ENCODE measurements at regions not wholly inside any gene's neighbourhood (a gene's known extent, or its start where the extent isn't known, plus 50 kb on each side); places are given as distances from the start of the nearest gene placed in this dataset.

DNA sequence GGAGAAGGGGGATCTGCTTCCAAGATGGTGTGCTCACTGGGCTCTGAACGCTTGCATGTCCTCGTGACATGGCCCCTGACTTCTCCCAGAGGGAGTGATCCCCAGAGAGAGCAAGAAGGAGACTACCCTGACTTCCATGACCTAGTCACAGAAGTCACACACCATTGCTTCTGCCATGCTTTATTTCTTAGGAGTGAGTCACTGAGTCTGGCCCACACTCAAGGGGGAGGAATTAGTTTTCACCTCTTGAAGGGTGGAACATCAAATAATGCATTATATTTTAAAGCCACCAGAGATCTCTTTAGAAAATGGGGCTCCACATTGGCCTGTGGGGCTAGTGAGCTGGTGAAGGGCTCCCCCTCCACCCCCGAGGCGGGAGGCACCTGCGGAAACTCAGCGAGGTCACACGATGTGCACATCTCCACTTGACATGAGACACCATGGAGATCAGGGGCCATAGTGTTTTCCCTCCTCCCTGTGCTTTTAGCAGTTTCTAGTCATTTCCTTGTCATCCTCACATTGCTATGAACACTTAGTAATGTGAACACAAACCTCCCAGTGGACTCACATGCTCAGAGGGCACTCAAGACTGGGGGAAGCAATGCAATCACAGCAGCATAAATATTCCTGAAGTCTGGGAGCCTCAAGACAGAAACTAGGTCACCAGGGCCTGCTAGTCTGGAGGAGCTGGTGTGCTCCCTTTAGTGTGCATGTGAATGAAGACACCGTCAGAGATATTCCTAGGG lies 87.4 kb upstream of the FZD10 start:
- DNase-seq, result no peak

DNA sequence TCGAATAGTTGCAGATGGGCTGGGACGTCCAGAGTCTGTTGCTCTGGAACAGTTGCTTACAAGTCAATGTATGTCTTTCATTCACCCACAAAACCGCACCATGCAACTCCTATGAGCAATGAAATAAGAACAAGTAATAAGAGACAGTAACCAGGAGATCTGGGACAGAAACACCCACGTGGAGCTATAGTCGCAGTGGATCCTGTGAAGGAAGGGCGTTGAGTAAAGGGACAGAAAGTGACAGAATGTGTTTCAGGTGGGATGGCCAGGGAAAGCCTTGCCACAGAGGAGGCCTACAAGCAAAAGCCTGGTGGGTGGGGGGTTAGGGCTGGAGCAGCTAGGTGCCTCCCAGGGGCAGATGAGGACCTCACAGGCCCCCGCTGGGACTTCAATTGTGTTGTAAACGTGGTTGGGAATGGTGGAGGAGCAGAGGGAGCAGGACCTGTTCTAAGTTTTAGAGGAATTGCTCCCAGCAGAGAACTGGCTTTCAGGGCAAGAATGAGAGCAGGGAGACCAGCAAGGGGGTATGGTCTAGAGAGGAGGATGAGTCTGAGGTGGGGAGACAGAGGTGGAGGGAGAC lies 86.7 kb upstream of the FZD10 start:
- DNase-seq, result no peak

DNA sequence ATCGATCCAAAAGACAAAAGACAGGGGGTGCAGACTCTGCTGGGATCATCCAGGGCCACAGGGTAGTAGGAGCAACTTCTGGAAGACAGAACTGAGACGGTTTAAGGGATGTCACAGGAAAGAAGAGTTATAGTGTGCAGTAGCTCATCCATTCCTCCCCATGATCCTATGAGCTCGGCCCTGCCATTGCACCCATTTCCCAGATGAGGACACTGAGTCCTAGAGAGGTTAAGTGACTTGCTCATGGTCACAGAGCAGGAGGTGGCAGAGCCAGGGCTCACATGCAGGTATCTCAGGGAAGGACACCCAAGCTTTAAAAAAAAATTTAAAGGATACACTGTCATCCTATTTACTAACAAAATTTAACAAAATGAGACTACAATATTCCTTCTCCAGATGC lies 86.1 kb upstream of the FZD10 start:
- no peak for DNase-seq

DNA sequence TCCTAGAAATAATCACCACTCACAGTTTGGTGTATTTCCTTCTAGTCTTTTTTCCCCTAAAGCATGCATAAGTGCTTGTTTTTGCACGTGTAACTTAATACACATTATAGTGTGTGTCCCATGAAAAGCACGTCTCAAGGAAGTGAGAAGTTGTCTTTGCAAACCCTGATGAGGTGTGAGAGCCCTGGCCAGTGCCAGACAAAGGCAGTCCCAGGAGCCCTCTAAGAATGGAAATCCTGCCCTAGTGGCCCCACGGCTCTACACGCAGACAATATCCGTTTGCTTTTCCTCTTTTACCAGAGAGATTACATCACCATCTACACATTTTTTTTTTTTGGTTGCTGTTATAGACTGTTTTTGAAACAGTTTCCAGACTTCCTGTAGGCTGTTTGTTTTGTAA lies 85.5 kb upstream of the FZD10 start:
- no peak for DNase-seq

DNA sequence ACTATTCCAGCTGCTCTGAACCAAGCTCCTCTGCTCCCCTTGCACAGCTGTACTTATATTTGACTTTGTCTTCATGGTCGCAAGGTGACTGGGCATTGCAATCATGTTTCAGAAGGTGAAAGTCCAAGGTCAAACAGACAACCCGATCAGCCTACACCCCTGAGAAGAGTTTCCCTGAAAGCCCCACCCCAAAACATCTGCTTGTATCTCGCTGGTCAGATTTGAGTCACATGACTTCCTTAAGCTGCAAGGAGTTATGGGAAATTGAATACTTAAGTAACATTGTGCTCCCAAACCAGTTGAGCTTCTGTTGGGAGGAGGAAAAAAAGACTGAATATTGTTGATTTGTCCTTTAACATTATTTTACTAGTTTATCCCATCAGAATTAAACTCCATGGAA lies 83.4 kb upstream of the FZD10 start:
- DNase-seq, result no peak

DNA sequence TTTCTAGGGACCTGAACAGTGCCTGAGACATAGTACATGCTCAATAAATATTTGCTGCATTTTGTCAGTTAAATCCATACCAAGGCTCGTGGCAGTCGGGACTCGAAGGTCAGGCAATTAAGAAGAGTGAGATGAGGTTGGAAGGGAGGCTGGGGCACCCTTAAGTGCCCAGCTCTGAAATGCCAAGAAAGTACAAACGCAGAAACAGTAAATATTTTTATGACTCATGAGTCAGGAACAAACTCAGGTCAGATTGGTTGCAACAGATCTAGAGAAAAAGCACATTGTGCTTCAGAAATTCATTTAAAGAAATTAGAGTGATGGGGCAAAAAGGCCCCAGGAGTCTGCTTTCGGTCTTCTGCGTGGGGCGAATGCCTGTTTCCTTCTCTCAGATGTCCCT lies 83.0 kb upstream of the FZD10 start:
- DNase-seq, result no peak

DNA sequence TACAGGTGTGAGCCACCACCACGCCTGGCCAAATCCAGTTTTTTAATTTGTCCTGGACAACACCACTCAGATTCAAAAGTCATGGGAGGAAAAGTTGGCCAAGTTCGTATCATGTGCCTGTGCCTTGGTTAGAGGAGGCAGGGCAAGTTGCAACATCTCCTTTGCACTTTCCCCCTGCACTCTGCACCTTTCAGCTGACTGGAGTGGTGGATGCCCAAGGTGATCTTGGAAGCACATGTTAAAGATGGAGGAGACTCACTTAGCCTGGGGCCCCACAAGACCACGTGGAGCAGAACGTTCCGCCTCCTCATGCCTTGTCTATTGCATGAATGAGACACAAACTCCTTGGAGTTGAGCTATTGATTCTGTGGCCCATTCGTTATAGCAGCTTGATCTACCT lies 82.1 kb upstream of the FZD10 start:
- no peak for DNase-seq

DNA sequence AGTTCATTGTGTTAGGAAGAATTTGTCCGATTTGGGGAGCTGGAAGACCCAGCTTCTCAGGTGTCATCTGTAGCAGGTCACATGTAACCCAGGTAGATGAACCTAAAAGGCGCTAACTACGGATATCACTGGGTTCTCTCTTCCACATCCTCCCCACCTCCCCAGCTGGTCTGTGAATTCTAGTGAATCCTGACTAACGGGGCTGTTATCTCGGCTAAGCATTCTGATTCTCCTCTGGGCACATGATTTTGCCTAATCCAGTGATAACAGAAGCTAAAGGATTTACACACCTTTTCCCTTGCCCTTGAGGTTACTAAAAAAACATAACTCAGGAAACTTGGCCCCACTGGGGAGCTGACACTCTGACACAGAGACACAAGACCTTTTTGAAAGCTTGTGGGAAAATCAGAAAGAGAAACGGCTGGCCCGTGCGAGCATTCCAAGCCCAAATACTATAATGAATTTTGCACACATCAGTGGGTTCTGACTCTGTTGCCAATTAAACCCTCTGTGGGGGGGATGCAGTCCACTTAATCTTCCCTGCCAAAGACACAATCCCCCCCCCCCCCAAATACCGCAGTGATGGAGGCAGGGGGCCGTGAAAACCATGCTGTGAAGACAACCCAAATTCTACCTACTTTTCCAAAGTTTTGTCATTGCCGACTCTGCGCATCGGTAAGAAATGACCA lies 81.0 kb upstream of the FZD10 start:
- DNase-seq, result no peak

DNA sequence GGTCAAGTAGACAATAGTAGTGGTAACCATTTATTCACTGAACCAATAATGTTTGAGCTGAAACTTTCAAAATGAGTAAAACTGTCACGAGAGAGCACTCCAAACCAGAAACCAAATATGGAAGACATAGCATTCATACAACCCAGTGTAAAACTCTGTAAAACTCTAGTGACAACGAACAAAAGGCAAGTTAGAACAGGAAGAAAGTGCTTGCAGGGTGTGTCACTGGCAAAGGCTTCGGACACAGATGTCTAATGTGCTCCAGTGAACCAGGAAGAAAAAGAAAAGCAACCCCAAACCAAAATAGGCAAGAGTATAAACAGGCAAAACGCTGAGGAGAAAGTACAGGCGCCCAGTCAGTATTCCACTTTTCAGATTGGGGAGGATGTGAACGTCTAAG lies 79.3 kb upstream of the FZD10 start:
- DNase-seq, result no peak

DNA sequence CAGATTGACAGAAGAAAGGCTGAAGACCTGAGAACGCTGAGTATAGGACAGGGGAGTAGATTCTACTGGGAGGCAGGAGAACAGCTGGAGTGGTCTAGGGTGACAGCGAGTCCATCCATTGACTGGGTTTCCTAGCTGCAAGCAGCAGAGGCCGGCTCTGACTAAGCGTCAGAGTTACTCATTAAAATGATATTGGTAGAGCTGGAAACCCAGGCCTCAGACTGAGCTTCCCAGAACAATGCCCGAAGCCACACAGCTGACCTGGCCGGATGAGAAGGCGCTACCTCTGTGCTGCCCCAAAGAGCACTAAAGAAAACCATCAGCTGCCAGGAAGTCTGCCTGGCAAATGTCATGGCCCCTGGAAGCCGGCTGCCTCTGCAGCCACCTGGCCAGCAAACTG lies 78.5 kb upstream of the FZD10 start:
- no peak for DNase-seq

DNA sequence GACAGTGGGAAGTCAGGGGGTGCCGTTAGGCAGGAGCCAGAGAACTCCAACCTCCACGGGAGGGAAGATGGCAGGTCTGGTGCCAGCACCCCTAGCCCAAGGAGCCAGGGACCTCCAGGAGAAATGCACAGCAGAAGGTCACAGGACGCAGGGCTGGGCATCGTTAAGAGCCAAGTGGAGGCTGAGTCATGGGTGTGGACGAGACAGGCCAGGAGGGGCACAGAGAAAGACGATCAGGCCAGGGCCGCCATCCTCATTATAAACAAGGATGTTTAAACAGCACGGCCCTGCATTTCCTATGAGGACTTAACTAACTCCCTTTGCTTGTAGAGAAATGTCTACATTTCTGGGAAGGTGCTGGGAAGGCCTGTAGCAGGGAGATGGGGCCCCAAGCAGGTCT lies 77.9 kb upstream of the FZD10 start:
- no peak for DNase-seq

DNA sequence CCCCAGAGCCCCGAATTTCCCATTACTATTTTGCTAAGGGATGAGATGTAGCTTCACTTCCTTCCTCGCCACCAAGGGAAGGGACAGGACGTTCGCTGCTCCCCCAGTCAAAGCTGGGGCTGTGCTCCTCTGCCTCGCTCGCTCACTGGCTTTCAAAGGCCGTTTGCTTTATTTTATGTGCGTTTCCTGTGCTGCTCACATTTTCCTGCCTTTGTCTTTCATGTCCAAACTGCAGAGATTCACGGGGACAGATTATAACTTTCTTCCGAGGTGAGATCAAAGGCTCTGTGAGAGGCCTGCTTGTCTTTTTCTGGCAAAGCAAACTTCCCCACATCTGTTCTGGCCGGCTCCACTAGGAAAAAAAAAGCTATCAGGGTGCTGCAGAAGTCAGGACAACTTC lies 76.0 kb upstream of the FZD10 start:
- no peak for DNase-seq

DNA sequence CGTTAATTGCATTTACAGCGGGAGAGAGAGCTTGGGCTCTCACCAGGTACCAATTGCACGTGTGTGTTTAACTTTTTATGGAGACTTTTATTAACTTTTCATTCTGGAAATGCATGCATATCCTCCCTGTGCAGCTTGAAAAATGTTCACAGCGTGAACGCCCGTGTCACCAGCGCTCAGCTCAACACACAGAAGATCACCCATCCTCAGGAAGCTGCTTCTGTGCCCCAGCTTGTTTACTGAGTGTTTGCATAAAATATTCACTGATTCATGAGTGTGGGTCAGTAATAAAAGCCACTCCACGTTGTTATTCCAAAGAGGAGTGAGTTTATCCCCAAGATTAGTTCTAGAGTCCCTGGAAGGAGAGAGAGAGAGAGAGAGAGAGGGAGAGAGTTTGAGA lies 75.5 kb upstream of the FZD10 start:
- DNase-seq, result no peak

DNA sequence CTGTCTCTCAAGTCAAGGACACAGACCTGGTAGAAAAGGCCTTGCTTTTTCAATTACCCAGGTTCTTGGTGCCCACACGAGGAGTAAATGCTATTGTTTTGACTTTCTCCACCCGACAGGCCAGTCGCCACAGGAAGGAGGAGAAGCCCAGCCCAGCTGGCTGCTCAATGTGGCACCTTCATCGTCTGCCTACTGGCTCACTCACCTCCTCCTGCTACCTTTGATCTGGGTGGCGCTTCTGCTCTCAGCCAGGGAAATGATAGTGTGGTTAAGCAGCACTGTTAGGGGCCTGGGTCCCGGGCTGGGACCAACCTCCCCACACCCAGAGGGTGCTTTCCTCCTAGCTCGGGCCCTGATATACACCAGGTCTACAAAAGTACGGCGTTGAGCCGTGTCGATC lies 75.0 kb upstream of the FZD10 start:
- no peak for DNase-seq

DNA sequence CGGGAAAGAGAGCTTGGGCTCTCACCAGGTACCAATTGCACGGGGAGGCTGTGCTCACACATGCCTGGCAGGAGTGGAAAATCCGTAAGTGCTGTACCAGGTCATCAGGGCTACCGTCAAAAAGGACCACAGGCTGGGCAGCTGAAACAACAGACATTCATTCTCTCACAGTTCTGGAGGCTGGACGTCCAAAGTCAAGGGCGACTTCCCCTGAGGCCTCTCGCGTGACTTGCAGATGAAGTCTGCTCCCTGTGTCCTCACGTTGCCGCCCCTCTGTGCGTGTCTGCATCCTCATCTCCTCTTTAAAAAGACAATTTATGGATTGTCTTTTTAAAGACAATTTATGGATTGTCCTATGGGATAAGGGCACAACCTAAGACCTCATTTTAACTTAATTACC lies 73.8 kb upstream of the FZD10 start:
- DNase-seq, result no peak

DNA sequence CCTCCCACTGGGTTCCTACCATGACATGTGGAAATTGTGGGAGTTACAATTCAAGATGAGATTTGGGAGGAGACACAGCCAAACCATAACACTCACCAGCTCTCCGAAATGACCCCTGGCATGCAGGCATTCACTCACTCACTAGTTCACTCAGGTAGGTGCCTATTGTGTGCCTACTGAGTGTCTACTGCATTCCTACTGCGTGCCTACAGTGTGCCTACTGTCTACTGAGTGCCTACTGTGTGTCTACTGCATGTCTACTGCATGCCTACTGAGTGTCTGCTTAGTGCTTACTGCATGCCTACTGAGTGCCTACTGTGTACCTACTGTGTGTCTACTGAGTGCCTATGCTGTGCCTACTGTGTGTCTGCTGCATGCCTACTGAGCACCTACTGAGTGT lies 71.7 kb upstream of the FZD10 start:
- DNase-seq, result no peak

DNA sequence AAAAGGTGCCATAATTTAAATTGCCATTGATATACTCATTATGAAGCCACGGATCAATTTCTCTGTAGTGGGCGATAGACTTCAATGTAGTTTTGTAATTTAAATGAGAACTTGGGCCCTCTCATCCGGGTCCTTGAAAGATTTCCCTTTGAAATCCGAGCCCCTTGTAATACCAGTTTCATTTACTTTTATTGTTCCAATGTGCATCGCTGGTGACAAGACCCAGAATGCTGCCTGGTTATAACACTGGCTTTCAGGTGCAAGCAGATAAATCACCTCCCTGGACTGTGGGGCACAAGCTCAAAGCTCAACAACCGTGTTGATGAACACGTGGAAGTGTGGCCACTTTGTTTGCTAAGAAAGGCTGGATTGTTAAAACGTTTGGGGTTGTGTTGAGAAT lies 68.9 kb upstream of the FZD10 start:
- no peak for DNase-seq

DNA sequence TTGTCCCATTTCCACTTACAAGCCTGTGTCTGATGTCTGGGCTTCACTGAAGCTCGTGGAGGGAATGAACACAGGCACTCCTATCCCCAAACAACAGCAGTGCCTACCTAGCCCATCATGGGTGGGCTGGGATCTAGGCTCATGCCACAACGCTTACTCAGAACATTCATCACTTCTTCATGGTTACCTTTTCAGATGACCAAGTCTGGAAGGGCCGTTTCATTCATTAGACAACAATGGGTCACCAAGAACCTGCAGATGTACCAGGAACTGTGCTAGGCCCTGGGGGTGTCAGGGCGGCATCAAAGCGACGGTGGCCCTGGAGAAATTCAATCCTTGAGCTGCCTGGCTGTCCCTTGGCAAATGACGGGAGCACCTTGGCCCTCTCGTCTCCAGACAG lies 64.9 kb upstream of the FZD10 start:
- DNase-seq, result no peak

DNA sequence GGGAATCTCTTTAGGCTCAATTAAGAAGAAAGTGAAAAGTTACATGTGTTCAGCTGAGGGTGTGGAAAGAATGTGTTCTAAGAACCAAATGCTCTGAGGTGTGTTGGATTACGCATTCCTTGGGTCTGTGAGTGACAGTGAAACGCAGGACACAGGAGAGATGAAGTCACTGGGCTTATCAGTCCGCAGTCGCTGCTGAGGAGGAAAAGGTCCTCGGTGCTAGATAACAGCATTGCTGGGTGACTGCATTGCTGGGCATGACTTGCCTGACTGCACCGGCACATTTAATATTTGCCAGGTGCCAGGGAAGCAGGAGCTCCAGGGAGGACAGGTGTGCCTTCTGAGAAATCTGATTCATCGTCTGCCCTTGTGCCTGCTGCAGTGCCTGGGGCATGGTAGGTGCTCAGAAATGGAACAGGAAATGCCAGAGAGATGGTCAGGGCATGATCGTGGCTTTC lies 64.4 kb upstream of the FZD10 start:
- DNase-seq, result no peak

DNA sequence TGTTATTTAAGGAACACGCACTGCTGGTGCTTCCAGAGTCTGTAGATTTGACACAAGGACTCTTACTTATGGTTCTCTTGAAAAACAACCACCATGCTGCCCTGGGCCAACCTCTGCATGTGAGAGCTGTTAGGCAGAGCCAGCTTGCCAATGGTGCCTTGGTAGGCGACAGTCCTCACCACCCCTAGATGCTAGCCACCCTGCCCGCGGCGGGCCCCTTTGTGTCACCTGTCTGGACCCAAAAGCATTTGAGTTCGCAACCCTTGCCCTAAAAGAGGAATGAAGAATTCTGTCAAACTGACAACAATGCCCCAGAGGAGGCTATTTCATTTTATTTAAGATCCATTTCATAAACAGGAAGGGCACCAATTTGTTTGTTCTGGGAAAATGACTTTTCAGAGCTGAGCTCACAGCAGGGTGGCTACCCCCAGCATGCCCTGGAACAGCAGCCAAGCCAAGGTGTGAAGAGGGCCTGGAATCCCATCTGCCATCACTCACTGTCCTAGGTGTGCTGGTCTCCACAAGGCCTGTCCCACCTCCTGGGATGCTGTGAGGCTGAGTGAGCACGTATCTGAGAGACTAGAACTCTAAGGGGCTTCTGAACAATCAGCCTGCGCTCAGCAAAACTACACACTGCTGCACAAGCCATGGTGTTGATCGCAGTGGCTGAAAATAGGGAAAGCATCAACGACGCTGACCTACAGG lies 63.8 kb upstream of the FZD10 start:
- no peak for DNase-seq

DNA sequence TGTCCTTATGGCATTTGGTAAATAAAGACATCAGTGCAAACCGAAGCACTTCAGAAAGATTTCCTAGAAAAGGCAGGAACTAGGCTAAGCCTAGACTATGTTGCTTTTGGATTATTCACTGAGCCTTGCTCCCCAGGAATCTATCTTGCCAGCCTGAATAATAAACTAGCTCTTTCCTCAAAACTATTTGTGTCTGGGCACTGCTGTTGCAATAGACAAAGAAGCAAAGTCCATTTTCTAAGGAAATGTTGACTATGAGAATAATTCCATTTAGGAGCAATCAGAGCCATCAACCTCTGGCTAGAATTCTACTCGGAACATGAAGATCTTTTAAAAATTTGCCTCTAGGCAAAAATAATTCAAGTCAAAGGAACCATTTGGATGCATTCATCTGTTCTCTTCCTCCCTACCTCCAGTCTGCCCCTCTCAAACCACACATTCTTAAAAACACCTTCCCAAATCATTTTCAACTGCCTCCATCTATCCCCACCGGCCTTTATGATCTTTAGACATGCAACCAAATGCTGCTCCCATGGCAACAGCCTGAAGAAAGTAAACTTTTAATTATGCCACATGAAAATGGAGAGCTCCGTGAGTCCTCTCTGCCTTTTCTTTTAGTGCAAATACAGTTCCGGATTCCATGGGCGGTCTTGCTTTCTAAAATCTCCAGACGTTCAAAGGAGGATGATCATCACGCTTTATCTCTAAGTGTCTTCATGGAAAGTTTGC lies 61.5 kb upstream of the FZD10 start:
- no peak for DNase-seq

DNA sequence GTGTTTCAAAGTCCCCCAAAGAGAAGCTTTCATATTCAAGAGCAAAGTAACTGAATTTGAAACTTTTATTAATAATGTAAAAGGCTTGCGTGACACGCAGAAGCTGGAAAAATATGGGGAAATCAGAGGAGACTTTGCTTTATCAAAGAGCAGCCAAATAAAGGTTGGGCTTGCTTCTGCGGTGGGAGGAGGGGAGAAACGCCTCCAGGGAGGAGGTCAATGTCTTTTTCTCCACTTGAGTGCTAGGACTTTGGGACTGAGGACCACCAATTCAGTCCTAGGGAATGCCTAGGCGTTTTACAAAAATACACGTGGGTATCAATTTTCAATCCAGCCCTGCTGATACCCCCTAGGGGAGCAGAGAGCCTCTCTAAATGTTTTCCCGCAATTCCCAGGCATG lies 60.9 kb upstream of the FZD10 start:
- no peak for DNase-seq

DNA sequence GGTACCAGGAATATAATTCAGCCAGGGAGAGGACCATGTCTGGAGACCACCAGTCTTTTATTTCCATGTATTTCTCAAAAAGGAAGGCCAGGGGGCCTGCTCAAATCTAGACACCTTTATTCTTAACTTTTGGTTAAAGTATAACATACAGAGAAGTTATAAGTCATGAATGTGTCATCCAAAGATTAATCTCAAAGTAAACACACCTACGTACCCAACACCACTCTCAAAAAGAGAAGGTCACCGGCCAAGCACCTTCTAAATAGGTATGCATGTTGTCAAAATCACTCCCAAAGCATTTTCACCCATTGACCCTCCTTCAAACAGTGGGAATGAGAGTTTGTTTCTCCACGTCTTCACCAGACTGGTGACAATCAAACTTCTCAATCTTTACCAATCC lies 60.0 kb upstream of the FZD10 start:
- no peak for DNase-seq
